Hepatocyte (in vitro differentiated cells): ENCODE measurements at regions not wholly inside any gene's neighbourhood (a gene's known extent, or its start where the extent isn't known, plus 50 kb on each side); places are given as distances from the start of the nearest gene placed in this dataset.
"Not testable (repeated sequence)": the region's sequence is repeated elsewhere in the genome, so short reads cannot be mapped to it uniquely, and the experiment has no call there.

Experiments used
- EZH2phosphoT487 ChIP-seq: fragments of 200-600 bp; sonication (generic); IDR thresholded peaks from one replicate; pipeline ENCODE4 v1.6.1; 2018; ENCODE audit warnings: antibody characterized with exemption, mild to moderate bottlenecking, low read depth, moderate library complexity; ENCODE audit not compliant: unreplicated experiment, severe bottlenecking
- TF ChIP-seq, protein P1 (sequence below): fragments of 200-600 bp; sonication (generic); IDR thresholded peaks from 2 replicates; pipeline ENCODE4 v1.5.1; 2016; ENCODE audit warnings: antibody characterized with exemption, mild to moderate bottlenecking; ENCODE audit not compliant: poor library complexity

GRCh38 chr4:126525400-126525799 lies 1107.4 kb upstream of the INTU start:
- TF ChIP-seq, protein P1, sequence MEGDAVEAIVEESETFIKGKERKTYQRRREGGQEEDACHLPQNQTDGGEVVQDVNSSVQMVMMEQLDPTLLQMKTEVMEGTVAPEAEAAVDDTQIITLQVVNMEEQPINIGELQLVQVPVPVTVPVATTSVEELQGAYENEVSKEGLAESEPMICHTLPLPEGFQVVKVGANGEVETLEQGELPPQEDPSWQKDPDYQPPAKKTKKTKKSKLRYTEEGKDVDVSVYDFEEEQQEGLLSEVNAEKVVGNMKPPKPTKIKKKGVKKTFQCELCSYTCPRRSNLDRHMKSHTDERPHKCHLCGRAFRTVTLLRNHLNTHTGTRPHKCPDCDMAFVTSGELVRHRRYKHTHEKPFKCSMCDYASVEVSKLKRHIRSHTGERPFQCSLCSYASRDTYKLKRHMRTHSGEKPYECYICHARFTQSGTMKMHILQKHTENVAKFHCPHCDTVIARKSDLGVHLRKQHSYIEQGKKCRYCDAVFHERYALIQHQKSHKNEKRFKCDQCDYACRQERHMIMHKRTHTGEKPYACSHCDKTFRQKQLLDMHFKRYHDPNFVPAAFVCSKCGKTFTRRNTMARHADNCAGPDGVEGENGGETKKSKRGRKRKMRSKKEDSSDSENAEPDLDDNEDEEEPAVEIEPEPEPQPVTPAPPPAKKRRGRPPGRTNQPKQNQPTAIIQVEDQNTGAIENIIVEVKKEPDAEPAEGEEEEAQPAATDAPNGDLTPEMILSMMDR: not testable (repeated sequence)
- TF ChIP-seq EZH2phosphoT487: not testable (repeated sequence)
